ENCODE measurements at regions not wholly inside any gene's neighbourhood (a gene's known extent, or its start where the extent isn't known, plus 50 kb on each side); places are given as distances from the start of the nearest gene placed in this dataset.

DNA sequence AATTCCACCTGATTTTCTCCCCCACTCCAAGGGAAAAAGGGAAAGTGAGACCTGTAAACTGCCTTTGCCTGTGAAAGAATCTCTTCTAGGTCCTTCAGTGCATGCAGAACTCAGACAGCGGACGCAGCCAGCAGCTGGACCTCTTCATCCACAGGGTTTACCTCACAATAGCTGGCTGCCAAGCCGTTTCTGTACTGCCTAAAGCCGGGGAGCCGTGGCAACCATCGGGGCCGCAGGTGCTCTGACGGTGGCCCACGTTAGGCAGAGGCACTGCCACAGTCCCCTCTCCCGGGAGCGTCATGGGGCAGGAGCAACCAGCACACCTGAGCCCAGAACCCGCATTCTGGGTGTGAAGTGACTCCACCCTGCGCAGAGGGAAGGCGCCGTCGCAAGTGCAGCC, 206.1 kb downstream of the TTLL2 start:
- TF ChIP-seq, protein P1, sequence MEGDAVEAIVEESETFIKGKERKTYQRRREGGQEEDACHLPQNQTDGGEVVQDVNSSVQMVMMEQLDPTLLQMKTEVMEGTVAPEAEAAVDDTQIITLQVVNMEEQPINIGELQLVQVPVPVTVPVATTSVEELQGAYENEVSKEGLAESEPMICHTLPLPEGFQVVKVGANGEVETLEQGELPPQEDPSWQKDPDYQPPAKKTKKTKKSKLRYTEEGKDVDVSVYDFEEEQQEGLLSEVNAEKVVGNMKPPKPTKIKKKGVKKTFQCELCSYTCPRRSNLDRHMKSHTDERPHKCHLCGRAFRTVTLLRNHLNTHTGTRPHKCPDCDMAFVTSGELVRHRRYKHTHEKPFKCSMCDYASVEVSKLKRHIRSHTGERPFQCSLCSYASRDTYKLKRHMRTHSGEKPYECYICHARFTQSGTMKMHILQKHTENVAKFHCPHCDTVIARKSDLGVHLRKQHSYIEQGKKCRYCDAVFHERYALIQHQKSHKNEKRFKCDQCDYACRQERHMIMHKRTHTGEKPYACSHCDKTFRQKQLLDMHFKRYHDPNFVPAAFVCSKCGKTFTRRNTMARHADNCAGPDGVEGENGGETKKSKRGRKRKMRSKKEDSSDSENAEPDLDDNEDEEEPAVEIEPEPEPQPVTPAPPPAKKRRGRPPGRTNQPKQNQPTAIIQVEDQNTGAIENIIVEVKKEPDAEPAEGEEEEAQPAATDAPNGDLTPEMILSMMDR (IDR thresholded peaks at IDR 0.05 in 4 of 5, conservative IDR thresholded peaks at IDR 0.05 in 1 of 5), result no peak
- TF ChIP-seq POLR2A (IDR thresholded peaks at IDR 0.05), result no peak
